IPS-NIHi7 (cell line): ENCODE measurements at regions not wholly inside any gene's neighbourhood (a gene's known extent, or its start where the extent isn't known, plus 50 kb on each side); places are given as distances from the start of the nearest gene placed in this dataset.

ENCODE experiments used
- DNase-seq: peaks from one replicate; pipeline ENCODE4 v3.0.0; 2012; ENCODE audit warnings: mixed read lengths; ENCODE audit errors: extremely low spot score

- no peak for DNase-seq
Observed at GRCh38 chr2:236796236-236796635, 226.6 kb downstream of the ACKR3 start.

- no peak for DNase-seq
Observed at GRCh38 chr2:236797411-236797810, 227.8 kb downstream of the ACKR3 start.

DNA sequence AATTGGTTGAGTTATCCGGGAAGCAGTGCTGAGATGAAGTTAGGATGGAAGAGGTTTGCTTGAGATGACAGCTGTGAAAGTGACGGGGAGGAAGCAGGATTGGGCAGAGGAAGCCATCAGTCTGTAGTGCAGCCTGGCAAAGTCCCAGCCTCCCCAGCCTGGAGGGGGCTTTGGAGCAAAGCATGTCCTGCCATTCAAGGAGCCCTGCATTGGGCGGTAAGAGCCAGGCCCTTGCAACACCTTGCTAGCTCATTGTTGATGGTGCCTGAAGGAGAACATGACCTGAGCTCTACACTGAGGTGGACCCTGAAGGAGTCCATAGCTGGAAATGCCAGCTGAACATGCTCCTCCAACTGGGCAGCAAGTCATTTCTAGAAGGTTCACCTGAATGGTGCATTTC, 228.9 kb downstream of the ACKR3 start:
- DNase-seq = no peak

- DNase-seq = no peak
Observed at GRCh38 chr2:236799391-236800026, 229.9 kb downstream of the ACKR3 start.

- DNase-seq = no peak
Observed at GRCh38 chr2:236802862-236803261, 233.2 kb downstream of the ACKR3 start.

GRCh38 chr2:236803621-236804020, 234.0 kb downstream of the ACKR3 start:
- DNase-seq = peak; percentile 55

DNA sequence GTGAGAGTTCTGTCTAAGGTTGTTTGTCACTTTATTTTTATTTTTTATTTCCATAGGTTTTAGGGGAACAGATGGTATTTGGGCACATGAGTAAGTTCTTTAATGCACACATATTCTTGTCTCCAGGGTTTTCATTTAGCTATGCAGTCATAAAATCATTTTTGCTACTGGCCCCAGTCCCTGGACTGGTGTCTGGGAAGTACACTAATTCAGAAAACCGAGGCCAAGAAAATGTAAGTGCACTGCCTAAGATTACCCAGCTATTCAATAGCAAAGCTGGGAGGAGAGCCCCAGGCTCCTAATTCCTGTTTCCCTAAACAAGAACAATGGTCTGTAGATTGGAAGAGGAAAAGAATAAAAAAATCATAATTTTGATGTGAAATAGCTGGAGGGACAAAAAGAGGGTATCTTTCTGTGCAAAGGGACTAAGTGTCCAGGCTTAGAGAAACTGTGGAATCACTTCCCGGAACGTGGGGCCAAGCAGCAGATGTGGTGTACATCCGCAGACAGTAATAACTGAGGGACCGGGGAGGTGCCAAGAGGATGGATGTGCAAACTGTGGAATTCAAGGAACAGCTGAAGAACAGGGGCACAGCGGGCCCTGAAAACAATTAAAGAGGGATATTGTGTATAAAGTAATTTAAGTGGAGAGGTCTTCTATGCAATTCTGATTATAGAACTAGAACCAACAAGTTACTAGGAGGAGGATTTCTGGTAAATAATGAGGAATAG, 236.3 kb downstream of the ACKR3 start:
- no peak for DNase-seq

DNA sequence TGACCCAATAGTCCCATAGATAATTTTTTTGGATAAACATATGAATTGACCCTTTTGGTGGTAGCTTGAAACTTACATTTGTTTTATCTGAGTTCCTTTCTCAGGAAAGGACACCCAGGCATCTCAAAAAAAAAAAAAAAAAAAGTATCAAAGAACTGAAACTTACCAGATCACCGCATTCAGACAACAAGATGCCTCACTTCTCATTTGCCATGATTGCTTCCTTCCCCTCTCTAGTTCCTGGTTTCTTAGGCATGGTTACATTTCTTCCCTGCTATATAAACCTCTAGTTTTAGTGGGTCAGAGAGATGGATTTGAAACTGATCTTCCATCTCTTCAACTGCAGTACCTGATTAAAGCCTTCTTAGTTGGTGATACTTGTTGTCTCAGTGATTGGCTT, 240.1 kb downstream of the ACKR3 start:
- DNase-seq = no peak

GRCh38 chr2:236811062-236811656, 241.5 kb downstream of the ACKR3 start:
- DNase-seq = no peak

DNA sequence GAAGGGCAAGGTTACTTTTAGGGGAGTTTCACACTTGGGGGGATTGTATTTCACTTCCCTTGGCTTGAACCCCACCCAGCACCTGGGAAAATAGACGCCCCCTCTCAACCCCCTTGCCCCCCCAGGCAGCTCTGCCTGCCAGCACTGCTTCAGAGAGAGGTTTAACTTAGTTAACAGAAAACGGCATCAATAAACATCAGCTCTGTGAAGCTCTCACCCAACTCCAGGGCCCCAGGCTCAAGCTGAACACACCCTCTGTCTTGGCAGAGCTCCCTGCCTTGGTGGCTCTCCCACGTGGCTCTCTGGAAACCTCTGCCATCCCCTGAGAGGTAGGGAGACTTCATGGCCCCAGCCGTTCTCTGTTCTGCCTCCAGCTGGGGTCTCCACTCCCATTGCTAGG, 244.1 kb downstream of the ACKR3 start:
- DNase-seq = no peak

DNA sequence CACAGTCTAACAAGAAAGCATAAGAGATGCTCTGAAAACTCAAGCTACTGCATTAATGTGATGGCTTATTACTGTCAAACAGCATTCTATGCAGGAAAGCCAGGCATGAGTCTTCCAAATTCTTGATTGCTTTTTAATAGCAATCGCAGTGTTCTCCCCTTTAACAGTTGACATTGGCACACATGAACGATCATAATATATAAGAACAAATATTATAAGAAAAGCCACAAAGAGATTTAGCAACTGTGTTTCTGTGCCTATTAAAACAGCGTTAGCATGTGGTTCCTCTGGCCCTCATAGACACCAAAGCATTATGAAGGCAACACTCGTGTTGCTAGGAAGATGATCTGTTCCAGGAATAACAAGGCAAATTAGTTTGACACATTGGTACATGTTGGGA, 245.0 kb downstream of the ACKR3 start:
- DNase-seq = no peak

- no peak for DNase-seq
Observed at GRCh38 chr2:236815746-236816145, 246.1 kb downstream of the ACKR3 start.

GRCh38 chr2:236816197-236817170, 246.9 kb downstream of the ACKR3 start:
- no peak for DNase-seq

DNA sequence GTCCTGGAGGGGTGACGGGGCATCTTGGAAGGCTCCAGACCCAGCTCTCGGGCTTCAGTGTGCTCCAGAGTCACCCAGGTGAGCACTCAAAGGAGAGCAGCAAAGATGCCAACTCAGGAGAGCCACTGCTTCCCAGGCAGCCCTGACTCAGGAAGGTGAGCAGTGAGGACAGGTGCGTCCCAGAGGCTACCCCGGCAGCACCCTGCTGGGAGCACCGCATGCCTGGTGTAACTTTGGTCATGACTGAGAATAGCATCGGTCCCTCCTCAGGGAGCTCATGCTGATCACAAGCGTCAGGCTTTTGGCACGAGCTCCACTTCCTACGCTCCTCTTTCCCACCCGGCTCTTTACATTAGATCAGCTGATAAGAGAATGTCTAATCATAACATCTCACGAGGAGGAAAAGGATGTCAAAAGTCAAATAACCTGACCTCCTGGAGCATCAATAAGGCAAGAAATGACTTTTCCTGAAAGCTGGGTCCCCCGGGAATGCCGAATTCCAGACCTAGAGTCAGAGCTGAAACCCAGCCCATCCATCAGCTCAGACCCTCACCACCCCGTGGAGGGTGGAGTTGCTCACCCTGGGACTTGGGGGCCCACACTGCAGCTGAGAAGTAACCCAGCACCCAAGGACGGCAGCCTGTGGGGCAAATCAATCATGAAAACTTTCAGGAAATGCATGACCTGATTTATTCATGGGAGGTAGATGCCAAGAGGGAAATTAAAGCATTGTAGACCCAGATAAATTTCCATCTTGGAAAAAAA, 248.8 kb downstream of the ACKR3 start:
- DNase-seq = no peak

- DNase-seq = no peak
Observed at GRCh38 chr2:236819275-236820002, 249.8 kb downstream of the ACKR3 start.

- DNase-seq = no peak
Observed at GRCh38 chr2:236820763-236821344, 251.2 kb downstream of the ACKR3 start.

- DNase-seq = no peak
Observed at GRCh38 chr2:236823041-236823629, 253.5 kb downstream of the ACKR3 start.

- no peak for DNase-seq
Observed at GRCh38 chr2:236823963-236824362, 254.3 kb downstream of the ACKR3 start.

GRCh38 chr2:236824836-236825235, 255.2 kb downstream of the ACKR3 start:
- no peak for DNase-seq

- no peak for DNase-seq
Observed at GRCh38 chr2:236825989-236826510, 256.4 kb downstream of the ACKR3 start.
